ENCODE measurements at regions not wholly inside any gene's neighbourhood (a gene's known extent, or its start where the extent isn't known, plus 50 kb on each side); places are given as distances from the start of the nearest gene placed in this dataset.

DNA sequence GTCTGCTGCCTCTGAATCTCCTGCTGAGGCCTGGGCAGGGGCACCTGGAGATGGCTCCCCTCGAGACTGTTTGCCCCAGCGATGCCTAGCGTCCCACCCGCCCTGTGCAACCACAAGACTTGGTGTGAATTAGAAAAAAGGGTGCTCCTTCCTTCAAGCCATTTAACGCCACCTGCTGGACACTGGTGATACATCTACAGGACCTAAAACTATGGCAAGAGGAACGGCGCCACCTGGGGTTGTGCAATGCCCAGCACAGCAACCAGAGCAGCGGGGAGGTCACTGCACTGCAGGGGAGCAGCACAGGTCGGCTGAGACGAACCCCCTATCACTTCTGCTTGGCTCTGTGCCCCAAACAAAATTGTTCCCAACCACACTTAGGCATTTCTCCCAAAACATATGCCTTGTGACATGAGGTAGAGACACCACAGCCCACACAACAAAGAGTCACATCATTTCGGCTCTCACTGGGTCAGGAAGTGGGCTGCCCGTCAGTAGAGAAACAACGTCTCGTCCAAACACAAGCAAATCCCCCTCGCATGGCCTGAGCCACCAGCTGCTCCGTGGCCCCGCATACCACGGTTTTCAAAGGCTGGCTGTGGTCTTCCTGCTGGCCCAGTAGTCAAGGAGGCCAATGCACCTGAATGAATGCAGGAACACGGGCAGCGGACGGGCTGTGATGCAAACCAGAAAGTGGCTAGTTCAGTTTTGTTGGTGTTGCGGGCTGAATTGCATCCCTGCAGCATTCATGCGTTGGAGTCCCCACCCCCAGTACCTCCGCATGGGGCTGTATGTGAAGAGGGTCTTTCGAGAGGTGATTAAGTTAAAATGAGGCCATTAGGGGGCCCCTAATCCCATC, 171.9 kb downstream of the SHANK2 start:
- FAIRE-seq: no peak
- DNase-seq (ENCODE audit: insufficient read length, low spot score): peak; percentile 43

DNA sequence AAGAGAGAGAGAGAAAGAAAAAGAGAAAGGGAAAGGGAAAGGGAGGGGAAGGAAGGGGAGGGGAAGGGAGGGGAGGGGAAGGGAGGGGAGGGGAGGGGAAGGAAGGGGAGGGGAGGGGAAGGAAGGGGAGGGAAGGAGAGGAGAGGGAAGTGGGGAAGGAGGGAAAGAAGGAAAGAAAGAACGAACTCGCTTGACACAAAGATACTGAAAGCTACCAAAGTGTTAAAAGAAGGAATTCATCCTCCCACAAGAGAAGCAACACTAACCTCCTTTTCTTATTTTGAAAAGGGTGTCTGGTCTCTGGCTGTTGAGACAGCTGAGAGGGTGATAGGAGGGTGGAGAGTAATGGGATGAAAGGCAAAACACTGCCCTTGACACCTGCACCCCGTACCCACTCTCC, 172.6 kb downstream of the SHANK2 start:
- DNase-seq (ENCODE audit: insufficient read length, low spot score) (no peak), FAIRE-seq (no peak)

DNA sequence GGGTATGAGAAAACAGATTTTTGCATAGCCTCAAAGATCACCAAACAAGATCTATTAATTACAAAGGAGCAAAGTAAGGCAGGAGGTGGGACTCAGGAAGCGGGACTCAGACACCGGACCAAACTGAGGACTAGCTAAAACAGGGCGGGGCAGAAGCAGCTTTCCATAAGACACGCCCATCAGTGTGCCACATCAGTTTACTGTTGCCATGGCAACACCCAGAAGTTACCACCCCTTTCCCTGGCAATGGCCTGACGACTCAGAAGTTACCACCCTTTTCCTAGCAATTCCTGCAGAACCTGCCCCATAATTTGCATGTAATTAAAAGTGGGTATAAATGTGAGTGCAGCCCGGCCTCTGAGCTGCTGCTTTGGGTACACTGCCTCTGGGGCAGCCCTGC, 173.9 kb downstream of the SHANK2 start:
- no peak for DNase-seq (ENCODE audit: insufficient read length, low spot score)
- FAIRE-seq: no peak

DNA sequence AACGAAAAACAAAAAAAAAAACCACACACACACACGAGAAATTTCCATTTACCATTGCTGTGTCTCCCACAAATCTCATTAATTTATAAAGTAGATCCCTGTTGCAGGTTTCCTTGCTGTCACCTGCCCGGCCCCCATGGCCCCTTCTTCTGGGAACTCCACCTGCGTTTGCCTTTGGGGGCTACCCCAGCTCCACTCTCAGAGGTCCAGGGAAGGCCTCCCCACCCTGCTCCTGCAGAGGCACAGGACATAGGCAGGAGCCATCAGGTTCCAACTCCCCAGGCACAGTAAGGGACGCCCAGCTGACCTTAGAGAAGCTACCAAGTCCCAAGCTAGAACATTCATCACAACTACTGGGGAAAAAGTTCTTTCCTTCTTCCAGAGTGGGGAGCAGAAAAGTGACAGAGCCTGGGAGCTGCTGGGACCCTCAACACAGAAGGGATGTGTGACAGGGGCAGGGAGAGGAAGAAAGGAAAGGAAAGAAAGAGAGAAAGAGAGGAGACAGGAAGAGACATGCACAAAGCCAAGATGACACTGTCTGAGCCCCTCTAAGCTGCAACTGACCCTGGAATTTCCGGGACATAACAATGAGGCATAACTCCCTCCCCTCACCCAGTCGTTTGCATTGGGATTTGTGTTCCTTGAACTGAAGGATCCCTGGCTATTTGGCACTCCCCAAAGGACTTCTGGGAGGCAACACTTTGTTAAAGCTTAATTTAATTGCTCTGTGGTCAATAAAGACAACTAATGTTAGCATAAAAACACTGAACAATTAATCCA, 175.7 kb downstream of the SHANK2 start:
- no peak for FAIRE-seq

DNA sequence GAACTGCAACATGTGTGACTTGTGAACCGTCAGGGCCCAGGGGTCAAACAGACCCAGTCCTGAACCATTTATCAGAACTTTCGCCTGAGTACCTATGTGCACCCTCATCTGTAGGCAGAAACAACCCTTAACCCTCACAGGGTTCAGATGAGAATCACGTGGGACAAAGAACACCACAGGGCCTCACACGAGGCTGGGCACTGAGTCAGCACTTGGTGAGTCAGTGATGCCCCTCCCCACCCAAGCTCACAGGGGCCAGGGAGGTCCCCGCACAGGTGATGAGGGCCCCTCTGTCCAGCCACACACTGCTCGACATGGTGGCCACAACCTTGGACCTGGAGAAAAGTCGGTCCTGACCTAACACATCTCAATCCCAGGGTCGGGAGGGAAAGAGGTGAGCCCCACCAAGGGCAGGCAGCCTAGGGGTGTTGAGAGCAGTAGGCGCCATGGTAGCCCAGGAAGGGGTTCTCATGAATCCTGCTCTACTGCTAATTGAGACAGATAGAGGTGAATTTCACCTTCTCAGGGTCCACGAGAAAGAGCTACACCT, 176.4 kb downstream of the SHANK2 start:
- DNase-seq (ENCODE audit: insufficient read length, low spot score) (no peak), FAIRE-seq (no peak)

More for the DNA sequence above, 175.7 kb downstream of the SHANK2 start:
- DNase-seq (ENCODE audit: insufficient read length, low spot score): no peak

DNA sequence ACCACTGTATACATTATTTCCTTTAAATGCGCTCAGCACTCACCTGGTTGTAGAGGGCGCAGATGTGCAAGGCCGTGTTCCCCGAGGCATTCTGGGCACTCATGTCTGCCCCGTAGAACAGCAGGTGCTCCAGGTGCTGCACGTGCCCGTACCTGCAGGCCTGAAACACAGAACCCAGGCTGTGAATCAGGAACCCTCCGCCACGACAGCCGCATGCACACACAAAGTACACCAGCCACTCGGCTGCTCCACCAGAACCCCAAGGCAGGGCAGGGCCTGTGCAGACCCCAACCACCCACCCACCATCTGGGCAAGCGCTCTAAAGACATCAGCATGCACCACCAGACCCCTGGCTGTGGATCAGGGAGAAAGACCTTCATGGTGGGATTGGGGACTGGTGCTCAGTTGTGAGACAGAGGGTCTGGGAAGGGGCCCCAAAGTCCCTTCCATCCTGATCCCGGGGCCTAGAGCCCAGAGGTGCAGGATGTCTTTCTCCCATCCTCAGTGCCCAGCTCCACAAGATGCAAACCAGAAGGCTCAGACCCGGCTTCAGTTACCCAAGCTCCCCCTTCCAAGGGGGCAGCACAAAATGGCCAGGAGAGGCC, 177.2 kb downstream of the SHANK2 start:
- DNase-seq (ENCODE audit: insufficient read length, low spot score): no peak
- no peak for FAIRE-seq

DNA sequence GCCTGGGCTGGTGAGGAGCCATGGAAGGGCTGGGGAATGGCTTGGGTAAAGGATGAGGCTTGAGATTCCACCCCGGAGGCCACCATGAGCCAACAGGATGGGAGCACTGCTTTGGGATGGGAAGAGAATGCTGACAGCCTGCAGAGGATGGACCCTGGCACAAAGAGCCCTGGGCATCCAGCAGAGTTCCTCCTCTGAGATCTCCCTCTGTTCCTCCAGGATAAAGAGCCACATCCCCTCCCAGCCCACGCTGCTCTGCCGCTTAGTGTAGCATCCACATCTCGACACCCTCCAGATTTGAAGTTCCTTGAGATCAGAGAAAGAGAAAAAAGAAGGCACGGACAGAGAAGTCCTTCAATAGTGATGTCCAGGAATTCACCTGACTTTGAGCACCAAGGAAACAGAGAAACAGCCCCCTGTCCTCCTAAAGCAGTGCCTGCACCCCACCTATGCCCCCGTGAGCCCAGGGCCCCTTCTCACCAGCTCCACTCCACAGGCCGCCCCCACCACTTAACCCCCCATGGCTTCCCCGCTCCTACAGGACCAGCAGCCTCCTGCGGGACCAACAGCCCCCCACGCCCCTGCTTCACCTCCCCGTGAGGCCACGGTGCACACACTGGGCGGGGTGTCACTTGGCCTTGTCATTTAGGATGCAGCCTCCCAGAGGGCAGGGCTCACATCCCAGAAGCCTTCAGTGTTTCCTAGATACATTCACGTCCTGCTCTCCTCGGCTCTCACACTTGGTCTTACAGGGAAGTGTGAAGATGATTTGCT, 180.5 kb downstream of the SHANK2 start:
- FAIRE-seq (no peak), DNase-seq (ENCODE audit: insufficient read length, low spot score) (no peak)

DNA sequence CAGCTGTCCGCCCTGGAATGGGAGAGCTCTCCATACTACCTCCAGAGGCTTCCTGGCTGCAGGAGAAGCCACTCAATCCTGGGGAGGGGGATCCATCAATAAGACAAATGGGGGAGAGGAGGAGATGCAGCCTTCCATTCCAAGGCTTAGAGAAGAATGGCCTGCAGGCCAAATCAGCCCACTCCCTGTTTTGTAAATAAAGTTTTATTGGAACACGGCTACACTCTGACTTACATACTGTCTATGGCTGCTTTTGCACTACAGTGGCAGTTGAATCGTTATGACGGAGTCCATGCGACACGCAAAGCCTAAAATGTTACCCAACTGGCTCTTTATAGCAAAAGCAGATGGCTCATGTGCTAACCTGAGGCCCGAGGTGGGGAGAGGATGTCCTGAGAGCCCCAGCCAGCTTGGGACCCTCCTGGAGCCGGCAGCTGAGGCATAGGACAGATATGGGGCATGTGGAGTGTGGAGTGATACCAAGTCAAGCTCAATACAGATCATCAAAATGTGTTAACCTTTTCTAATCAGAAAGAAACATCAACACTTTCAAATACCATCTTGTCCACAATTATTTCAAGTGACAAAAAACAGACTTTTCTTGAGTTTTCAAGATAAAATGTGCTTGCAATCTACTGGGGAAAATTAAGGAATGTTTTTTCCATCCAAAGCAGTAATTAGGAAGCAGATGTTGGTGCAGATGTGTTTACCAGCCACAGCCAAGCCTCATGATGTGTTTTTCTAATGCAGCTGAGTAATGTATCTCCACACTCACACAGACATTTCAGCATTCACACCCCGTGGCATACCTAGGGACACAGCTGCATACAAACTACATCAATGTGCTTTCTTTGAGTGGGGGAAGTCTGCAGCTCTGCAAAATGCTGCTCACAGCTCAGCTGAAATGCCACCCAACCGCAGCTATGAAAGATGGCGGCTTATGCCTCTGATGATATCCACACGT, 181.6 kb downstream of the SHANK2 start:
- DNase-seq (ENCODE audit: insufficient read length, low spot score) (no peak), FAIRE-seq (no peak)

DNA sequence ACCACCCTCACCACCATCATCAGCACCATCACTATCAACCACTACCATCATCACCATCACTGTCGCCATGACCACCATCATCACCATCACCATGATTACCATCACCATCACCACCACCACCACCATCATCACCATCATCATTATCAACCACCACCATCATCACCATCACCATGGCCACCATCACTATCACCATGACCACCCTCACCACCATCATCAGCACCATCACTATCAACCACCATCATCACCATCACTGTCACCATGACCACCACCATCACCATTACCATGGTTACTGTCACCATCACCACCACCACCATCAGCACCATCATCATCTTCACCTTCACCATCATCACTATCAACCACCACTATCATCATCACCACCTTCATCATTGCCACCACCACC, 183.4 kb downstream of the SHANK2 start:
- FAIRE-seq (no peak), DNase-seq (ENCODE audit: insufficient read length, low spot score) (no peak)

DNA sequence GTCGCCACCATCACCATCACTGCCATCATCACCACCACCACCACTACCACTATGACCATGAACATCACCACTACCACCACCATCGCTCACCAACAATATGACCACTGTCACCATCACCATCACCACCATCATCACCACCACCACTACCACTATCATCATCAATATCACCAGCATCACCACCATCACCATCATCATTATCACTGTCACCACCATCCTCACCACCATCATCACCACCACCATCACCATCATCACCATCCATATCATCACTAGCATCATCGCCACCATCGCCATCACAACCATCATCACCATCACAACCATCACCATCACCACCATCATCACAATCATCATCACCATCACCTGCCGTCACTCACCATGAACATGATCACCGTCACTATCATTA, 184.6 kb downstream of the SHANK2 start:
- FAIRE-seq: no peak
- DNase-seq (ENCODE audit: insufficient read length, low spot score): no peak

DNA sequence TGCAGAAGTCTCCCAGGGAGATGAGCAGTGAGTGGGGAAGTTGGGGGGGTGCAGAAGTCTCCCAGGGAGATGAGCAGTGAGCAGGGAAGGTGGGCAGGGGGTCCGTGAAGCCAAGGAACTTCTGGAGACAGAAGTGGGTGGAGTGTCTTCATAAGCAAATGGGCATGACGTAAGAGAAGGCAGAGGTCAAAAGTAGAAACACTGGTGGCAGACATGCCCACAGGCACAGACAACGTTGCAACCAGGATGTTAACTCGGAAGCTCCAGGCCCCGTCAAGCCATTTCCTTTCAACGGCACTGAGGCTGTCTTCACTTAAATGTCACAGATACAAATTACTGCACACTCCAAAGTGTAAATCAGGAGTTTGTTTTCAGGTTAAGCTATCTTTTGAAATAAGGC, 186.1 kb downstream of the SHANK2 start:
- no peak for FAIRE-seq

DNA sequence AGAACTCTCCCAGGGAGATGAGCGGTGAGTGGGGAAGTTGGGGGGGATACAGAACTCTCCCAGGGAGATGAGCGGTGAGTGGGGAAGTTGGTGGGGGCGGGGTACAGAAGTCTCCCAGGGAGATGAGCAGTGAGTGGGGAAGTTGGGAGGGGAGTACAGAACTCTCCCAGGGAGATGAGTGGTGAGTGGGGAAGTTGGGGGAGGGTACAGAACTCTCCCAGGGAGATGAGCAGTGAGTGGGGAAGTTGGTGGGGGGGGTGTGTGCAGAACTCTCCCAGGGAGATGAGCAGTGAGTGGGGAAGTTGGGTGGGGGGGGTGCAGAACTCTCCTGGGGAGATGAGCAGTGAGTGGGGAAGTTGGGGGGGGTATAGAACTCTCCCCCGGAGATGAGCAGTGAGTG, 186.5 kb downstream of the SHANK2 start:
- FAIRE-seq (no peak), DNase-seq (ENCODE audit: insufficient read length, low spot score) (no peak)

More for the DNA sequence above, 186.1 kb downstream of the SHANK2 start:
- DNase-seq (ENCODE audit: insufficient read length, low spot score): no peak

DNA sequence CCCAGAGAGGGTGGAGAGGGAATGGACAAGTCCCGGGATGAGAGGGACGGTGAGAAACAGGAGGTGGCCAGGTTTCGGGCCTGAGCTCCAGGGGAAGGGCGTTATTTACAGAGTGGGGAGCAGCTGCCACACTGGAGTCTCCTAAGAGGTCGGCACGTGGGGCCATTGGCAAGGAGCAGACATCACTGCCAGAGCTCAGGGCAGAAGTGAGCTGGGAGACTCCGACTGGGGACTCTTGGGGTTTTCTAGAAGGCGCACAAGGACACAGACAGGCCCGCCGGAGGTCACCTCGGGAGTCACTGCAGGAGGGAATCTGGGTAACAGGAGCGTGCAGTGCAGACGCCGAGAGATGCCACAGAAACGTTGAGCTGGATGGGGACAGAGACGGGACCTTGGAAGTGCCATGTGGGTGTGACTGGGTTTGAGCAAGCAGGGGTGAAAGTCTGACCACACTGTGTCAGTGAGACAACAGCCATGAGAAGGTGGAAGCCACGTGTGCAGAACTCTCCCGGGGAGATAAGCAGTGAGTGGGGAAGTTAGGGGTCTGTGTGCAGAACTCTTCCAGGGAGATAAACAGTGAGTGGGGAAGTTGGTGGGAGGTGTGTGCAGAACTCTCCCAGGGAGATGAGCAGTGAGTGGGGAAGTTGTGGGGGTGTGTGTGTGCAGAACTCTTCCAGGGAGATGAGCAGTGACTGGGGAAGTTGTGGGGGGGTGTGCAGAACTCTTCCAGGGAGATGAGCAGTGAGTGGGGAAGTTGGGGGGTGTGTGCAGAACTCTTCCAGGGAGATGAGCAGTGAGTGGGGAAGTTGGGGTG, 187.5 kb downstream of the SHANK2 start:
- DNase-seq (ENCODE audit: insufficient read length, low spot score): no peak
- no peak for FAIRE-seq

DNA sequence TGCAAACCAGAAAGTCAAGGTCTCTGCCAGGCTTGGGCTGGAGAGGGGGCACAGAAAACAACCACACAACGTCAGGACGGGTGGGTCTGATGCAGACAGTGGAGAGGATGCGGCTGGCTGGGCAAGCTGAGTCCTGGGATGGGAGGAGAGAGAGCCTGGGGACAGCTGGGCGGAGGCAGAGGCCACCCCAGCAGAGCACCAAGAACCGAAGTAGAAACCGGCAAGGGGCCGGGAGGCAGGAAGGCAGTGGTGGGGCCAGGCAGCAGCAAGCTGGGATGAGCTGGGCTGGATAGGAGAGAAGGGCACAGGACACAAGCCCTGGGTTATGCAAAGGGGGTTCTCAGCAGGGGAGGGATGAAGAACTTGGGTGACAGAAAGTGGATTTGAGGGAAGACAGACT, 188.2 kb downstream of the SHANK2 start:
- DNase-seq (ENCODE audit: insufficient read length, low spot score): no peak
- no peak for FAIRE-seq

DNA sequence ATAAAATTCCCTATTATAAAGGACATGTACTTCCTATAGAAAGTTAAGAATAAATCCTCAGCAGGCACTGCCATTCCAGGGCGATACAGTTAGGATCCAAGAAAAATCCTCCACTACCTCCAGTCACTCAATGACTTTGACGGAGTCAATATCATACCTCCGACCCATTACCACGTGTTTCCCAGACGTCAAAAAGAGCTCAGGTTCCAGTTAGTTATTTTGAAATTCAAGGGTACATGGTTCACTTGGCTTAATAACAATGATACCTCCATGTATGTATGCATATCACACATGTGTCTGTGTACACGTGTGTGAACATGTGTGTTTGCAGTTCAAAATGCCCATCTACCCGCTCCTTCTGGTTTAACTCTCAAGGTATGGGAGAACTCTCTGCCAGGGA, 189.2 kb downstream of the SHANK2 start:
- DNase-seq (ENCODE audit: insufficient read length, low spot score): no peak
- FAIRE-seq: no peak

DNA sequence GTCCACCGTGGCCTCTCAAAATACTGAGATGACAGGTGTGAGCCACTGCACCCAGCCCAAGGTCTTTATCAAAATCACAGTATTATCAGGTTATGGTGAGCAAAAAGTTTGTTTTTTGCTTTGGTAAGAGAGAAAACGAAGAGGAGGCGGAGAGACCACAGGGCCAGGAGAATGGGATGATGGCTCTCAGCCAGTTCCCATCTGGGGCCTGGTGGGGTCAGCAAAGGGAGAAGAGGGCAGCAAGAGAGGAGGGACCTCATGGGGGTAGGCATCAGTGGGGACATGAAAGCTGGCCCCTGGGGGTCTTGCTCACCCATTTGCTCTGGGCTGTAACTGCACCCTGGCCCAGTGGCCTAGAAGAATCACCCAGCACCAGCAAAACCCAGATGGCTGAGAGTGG, 190.2 kb downstream of the SHANK2 start:
- FAIRE-seq (no peak), DNase-seq (ENCODE audit: insufficient read length, low spot score) (no peak)

DNA sequence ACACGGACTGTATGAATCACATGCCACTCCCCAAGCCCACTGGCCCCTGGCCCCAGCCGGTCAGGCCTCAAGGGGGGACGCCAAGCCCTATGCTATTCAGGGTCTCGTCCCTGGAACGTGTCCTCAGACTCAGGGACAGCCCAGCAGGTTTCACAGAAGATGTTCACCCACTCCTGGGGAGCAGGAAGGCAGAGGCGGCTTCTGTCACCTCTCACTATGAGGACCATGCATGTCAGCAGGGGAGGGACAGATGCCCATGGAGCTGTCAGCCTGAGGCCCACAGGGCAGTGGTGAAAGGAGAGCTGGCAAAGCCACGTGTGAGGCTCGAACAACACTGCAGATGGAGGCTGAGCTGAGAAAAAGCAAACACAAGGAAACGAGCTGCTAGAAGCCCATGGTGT, 192.0 kb downstream of the SHANK2 start:
- no peak for DNase-seq (ENCODE audit: insufficient read length, low spot score)
- FAIRE-seq: no peak

DNA sequence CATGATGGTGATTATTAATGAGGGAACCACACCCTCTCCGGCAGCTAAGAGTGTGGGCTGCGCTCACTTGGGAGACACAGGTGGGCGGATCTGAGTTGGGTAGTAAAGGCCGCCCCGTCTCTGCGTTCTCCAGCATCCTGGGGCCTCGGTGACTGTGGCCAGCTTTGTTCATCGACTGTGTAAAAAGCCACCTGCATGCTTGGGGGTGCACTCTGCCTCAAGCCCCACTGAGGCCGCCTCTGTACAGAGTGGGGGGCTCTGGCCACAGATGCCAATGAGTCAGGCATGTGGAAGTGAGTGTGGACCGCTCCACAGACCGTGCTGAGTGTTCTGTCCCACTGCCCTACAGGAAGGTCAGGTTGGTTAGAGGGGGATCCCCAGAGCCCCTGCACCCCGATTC, 192.7 kb downstream of the SHANK2 start:
- DNase-seq (ENCODE audit: insufficient read length, low spot score) (no peak), FAIRE-seq (no peak)

DNA sequence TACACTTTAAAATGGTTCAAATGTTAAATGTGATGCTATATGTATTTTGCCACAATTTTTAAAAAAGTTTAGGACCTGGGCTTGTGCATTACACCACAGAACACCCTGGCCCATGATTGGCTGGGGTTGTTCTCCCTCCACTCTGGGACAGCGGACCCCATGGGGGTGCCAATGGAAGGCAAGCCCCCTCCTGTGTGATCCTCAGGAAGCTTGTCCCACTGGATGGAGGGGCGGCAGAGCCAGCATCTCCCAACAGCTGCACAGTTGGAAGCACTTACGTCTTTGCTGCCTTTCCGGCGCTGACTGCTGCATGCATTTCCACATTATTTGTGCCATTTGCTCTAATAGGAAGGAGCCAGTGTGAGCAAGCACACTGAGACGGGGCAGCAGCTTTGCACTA, 196.5 kb downstream of the SHANK2 start:
- no peak for FAIRE-seq
- DNase-seq (ENCODE audit: insufficient read length, low spot score): no peak

All from GM19239 (cell line).